GM06990 (cell line): ENCODE measurements at regions not wholly inside any gene's neighbourhood (a gene's known extent, or its start where the extent isn't known, plus 50 kb on each side); places are given as distances from the start of the nearest gene placed in this dataset.
"Not testable (repeated sequence)": the region's sequence is repeated elsewhere in the genome, so short reads cannot be mapped to it uniquely, and the experiment has no call there.

Experiments
- DNase-seq: peaks from one replicate; pipeline ENCODE4 v3.0.0-alpha.2; 2011; ENCODE audit not compliant: insufficient read length; ENCODE audit errors: extremely low read depth
- H3K27me3 ChIP-seq: replicated peaks from 2 replicates; pipeline ENCODE4 v1.6.0; 2011; ENCODE audit warnings: low read length; ENCODE audit not compliant: control insufficient read depth, insufficient read depth
- H3K36me3 ChIP-seq: 2 replicates; pipeline ENCODE4 v1.5.1; 2011; ENCODE audit warnings: low read length; ENCODE audit not compliant: control insufficient read depth, insufficient read depth
- H3K4me3 ChIP-seq: replicated peaks from 2 replicates; pipeline ENCODE4 v1.5.1; 2011; ENCODE audit warnings: low read depth, mild to moderate bottlenecking, control low read depth, low read length
- CTCF ChIP-seq: IDR thresholded peaks from 2 replicates; pipeline ENCODE4 v1.5.1; 2011; ENCODE audit warnings: low read length, control low read depth, mild to moderate bottlenecking, inconsistent platforms; ENCODE audit not compliant: insufficient read depth, poor library complexity, severe bottlenecking

GRCh38 chr6:95866732-95867131 is 149.0 kb upstream of the FUT9 start:
- no peaks in the 10 kb centered on the region for H3K27me3 ChIP-seq
- TF ChIP-seq CTCF: peak; percentile 51
- H3K36me3 ChIP-seq: no peaks in the 10 kb centered on the region
- H3K4me3 ChIP-seq: no peak overlapping the region
- DNase-seq: no peak

GRCh38 chr6:95867205-95867604 is 148.6 kb upstream of the FUT9 start:
- Histone ChIP-seq H3K27me3 (no peaks in the 10 kb centered on the region), H3K4me3 (no peak overlapping the region), H3K36me3 (no peaks in the 10 kb centered on the region)
- no peak for TF ChIP-seq CTCF
- DNase-seq: no peak

DNA sequence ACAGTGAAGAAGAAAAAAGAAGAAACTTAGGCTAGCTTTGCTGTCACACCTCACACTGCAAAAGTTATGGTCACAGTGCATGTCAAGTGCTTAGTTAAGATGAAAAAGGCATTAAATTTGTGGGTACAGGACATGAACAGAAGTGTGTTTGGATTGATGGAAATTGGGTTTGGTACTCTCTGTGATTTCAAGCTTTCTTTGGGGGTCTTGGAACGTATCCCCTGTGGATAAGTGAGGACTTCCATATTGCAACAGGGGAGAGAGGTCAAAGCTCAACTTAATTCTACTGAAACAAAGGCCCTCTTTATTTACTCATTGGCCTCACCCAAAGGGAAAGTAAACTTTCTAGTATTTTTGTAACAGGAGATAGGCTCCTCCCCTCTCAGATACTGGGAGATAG is 138.3 kb upstream of the FUT9 start:
- no peak overlapping the region for H3K4me3 ChIP-seq
- TF ChIP-seq CTCF: no peak
- no peak for DNase-seq

GRCh38 chr6:95879856-95880255 is 135.9 kb upstream of the FUT9 start:
- no peak overlapping the region for H3K4me3 ChIP-seq
- no peak for DNase-seq
- no peaks in the 10 kb centered on the region for H3K27me3 ChIP-seq
- TF ChIP-seq CTCF: no peak
- H3K36me3 ChIP-seq: no peaks in the 10 kb centered on the region

More for the DNA sequence above, 138.3 kb upstream of the FUT9 start:
- Histone ChIP-seq H3K36me3 (no peaks in the 10 kb centered on the region), H3K27me3 (no peaks in the 10 kb centered on the region)

- DNase-seq: no peak
- H3K4me3 ChIP-seq: no peak overlapping the region
- H3K36me3 ChIP-seq: no peaks in the 10 kb centered on the region
- no peaks in the 10 kb centered on the region for H3K27me3 ChIP-seq
- TF ChIP-seq CTCF: no peak
These were observed 133.4 kb upstream of the FUT9 start for GRCh38 chr6:95882371-95882770.

DNA sequence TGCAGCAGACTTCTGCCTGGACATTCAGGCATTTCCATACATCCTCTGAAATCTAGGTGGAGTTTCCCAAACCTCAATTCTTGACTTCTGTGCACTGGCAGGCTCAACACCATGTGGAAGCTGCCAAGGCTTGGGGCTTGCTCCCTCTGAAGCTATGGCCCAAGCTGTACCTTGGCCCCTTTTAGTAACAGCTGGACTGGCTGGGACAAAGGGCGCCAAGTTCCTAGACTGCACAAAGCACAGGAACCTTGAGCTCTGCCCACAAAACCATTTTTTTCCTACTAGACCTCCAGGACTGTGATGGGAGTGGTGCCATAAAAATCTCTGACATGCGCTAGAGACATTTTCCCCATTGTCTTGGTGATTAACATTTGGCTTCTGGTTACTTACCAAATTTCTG is 127.1 kb upstream of the FUT9 start:
- DNase-seq, H3K36me3 ChIP-seq, H3K4me3 ChIP-seq, H3K27me3 ChIP-seq: not testable (repeated sequence)
